ENCODE measurements at regions not wholly inside any gene's neighbourhood (a gene's known extent, or its start where the extent isn't known, plus 50 kb on each side); places are given as distances from the start of the nearest gene placed in this dataset.

DNA sequence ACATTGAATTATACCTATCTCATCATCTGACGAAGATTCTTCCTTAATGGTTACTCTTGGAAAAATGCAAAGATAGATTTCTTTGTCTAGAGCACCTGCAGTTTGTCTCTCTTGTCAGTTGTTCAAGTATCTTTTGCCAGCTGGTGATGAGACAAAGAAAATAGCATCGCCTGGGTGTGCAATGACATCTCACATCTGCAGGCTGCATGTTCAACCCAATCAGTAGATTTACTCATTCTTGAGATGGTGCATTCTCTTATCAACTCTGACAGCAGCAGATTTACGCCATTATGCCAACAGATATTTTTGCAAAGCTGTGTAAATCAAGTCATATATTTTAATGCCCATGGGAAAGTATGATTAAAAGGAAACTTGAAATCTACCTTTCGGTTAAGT is 164.6 kb upstream of the PDGFD start (continued):
- TF ChIP-seq ATF4 (CRISPR knock-in tag; IDR thresholded peaks at IDR 0.05) (no peak), ZNF407 (IDR thresholded peaks at IDR 0.05; ENCODE audit: low read depth) (no peak), AFF4 (CRISPR knock-in tag; IDR thresholded peaks at IDR 0.05) (no peak), ZFX (CRISPR knock-in tag; IDR thresholded peaks at IDR 0.05) (no peak), COPS2 (conservative IDR thresholded peaks at IDR 0.05) (no peak), TAF1 (IDR thresholded peaks at IDR 0.05; ENCODE audit: control insufficient read depth, extremely low read depth, insufficient read depth, low read length, severe bottlenecking) (no peak), IRF2 (CRISPR knock-in tag; IDR thresholded peaks at IDR 0.05) (no peak)

Measured in K562 (cell line).